Gastroesophageal sphincter (tissue), 3 donors: ENCODE measurements at regions not wholly inside any gene's neighbourhood (a gene's known extent, or its start where the extent isn't known, plus 50 kb on each side); places are given as distances from the start of the nearest gene placed in this dataset.

Experiments used
- EP300 ChIP-seq: sonication (generic); formaldehyde crosslinking; IDR thresholded peaks from one replicate; pipeline ENCODE4 v1.6.1; 2017; ENCODE audit warnings: antibody characterized with exemption, mild to moderate bottlenecking
- POLR2A ChIP-seq, 2 donors: fragments of 450-650 bp; IDR thresholded peaks; one replicate each; pipeline ENCODE4 v1.6.1; 2017; ENCODE audit warnings: antibody characterized with exemption in 2 of 2, mild to moderate bottlenecking in 2 of 2, moderate library complexity in 1 of 2
- POLR2AphosphoS5 ChIP-seq: sonication (generic); formaldehyde crosslinking; IDR thresholded peaks from one replicate; pipeline ENCODE4 v1.6.1; 2017; ENCODE audit warnings: antibody characterized with exemption
- TF ChIP-seq, protein P1 (sequence below), 4 experiments: fragments of 200-600 bp in 2 of 4; fragments of 450-650 bp in 2 of 4; sonication (generic) in 1 of 4; IDR thresholded peaks; one replicate each; pipeline ENCODE4 v1.5.1; 2017 to 2019; ENCODE audit warnings: antibody characterized with exemption in 4 of 4, mild to moderate bottlenecking in 2 of 4, moderate library complexity in 2 of 4

DNA sequence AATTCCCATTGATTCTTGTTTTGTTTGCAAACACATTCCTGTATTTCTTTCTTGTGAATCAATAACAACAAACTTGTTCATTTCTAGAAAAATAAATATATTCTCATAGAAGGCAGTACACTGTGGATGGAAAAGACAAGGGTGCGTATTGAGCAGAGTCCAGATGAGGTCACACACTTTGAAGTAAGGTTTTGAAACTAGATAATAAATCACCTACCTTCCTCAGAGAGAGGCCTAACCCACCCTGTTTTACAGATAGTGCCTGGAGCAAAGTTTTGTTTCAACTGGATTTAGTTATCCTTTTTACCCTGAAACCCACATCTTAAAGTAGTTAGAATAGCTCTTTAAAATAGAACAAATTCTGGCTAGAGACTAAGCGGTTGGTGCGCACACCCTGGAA is 137.1 kb upstream of the PIEZO2 start:
- TF ChIP-seq, protein P1, sequence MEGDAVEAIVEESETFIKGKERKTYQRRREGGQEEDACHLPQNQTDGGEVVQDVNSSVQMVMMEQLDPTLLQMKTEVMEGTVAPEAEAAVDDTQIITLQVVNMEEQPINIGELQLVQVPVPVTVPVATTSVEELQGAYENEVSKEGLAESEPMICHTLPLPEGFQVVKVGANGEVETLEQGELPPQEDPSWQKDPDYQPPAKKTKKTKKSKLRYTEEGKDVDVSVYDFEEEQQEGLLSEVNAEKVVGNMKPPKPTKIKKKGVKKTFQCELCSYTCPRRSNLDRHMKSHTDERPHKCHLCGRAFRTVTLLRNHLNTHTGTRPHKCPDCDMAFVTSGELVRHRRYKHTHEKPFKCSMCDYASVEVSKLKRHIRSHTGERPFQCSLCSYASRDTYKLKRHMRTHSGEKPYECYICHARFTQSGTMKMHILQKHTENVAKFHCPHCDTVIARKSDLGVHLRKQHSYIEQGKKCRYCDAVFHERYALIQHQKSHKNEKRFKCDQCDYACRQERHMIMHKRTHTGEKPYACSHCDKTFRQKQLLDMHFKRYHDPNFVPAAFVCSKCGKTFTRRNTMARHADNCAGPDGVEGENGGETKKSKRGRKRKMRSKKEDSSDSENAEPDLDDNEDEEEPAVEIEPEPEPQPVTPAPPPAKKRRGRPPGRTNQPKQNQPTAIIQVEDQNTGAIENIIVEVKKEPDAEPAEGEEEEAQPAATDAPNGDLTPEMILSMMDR (IDR thresholded peaks at IDR 0.05) = no peak
- TF ChIP-seq POLR2A (IDR thresholded peaks at IDR 0.05) (no peak), EP300 (no peak), POLR2AphosphoS5 (no peak)
